ENCODE measurements at regions not wholly inside any gene's neighbourhood (a gene's known extent, or its start where the extent isn't known, plus 50 kb on each side); places are given as distances from the start of the nearest gene placed in this dataset.

DNA sequence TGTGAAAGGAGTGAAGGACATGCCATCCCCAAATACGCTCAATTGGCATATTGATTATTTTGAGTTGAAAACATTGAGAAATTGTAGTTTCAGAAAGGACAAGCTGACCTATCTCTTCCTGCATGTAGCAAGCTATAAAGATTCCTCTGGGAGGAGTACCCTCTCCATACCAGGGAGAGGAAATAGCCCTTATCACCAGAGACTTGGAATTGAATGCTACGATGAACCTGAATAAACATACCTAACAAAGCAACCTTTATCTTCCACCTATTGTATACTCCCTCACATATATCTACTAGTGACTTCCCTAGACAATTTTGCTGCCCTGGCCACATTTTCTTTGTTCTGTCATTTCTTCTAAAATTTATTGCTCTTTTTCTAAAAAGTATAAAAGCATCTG, 150.2 kb upstream of the EEPD1 start:
- 68 to 72% methylated on average over 2 of the region's 2 CpGs for WGBS, 2 donors
- ATAC-seq (ENCODE audit: low FRiP score in 2 of 2) = no peak

GRCh38 chr7:36003343-36003742, 149.7 kb upstream of the EEPD1 start:
- Histone ChIP-seq H3K27ac (no peak overlapping the region), H3K27me3 (no peaks in the 10 kb centered on the region), H3K4me1 (peaks cover 0 to 5% (median 0%) of the 10 kb centered on the region in 4 donors), H3K9me3 (no peaks in the 10 kb centered on the region), H3K36me3 (no peaks in the 10 kb centered on the region), H3K4me3 (no peak overlapping the region)
- 100% methylated on average over 1 of the region's 1 CpG for WGBS, 2 donors
- DNase-seq (no peak), ATAC-seq (ENCODE audit: low FRiP score in 2 of 2) (no peak)
- TF ChIP-seq EP300 (IDR thresholded peaks at IDR 0.05) (no peak), POLR2AphosphoS5 (IDR thresholded peaks at IDR 0.05) (no peak), POLR2A (IDR thresholded peaks at IDR 0.05) (no peak), CTCF (IDR thresholded peaks at IDR 0.05) (no peak)

More for the DNA sequence above, 150.2 kb upstream of the EEPD1 start:
- no peaks in the 10 kb centered on the region for H3K9me3 ChIP-seq
- no peak overlapping the region for H3K27ac ChIP-seq
- no peak for TF ChIP-seq POLR2A (IDR thresholded peaks at IDR 0.05)
- no peak for TF ChIP-seq CTCF (IDR thresholded peaks at IDR 0.05)
- no peak for TF ChIP-seq POLR2AphosphoS5 (IDR thresholded peaks at IDR 0.05)
- TF ChIP-seq EP300 (IDR thresholded peaks at IDR 0.05) = no peak
- no peak overlapping the region for H3K4me3 ChIP-seq
- H3K4me1 ChIP-seq = peaks cover 0 to 5% (median 0%) of the 10 kb centered on the region in 4 donors
- H3K27me3 ChIP-seq = no peaks in the 10 kb centered on the region
- no peaks in the 10 kb centered on the region for H3K36me3 ChIP-seq
- DNase-seq = no peak

DNA sequence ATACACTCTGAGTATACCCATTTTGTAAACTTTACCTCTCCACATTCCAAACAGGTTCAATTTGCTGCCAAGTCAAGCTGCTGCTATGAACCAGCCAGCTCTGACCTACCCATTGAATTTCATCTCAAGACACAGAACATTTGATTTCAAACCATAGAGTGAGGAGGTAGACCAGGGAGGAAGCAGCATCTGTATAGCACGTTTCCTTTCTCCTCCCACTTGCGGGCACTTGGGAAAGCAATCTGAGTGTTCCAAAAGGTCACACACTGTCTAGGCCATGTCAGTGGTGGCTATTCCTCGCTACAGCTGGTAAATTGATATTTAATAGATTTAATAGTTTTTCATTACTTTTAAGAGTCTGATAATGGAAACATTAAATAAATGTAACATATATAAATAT, 147.8 kb upstream of the EEPD1 start:
- WGBS, 2 donors = 42 to 66% methylated on average over 3 of the region's 3 CpGs
- DNase-seq = no peak
- Histone ChIP-seq H3K27me3 (no peaks in the 10 kb centered on the region), H3K36me3 (no peaks in the 10 kb centered on the region), H3K9me3 (no peaks in the 10 kb centered on the region), H3K27ac (no peak overlapping the region), H3K4me3 (no peak overlapping the region), H3K4me1 (peaks cover 0 to 5% (median 0%) of the 10 kb centered on the region in 4 donors)
- no peak for TF ChIP-seq POLR2A (IDR thresholded peaks at IDR 0.05)
- TF ChIP-seq EP300 (IDR thresholded peaks at IDR 0.05) = no peak
- no peak for TF ChIP-seq POLR2AphosphoS5 (IDR thresholded peaks at IDR 0.05)
- TF ChIP-seq CTCF (IDR thresholded peaks at IDR 0.05) = no peak
- no peak for ATAC-seq (ENCODE audit: low FRiP score in 2 of 2)

DNA sequence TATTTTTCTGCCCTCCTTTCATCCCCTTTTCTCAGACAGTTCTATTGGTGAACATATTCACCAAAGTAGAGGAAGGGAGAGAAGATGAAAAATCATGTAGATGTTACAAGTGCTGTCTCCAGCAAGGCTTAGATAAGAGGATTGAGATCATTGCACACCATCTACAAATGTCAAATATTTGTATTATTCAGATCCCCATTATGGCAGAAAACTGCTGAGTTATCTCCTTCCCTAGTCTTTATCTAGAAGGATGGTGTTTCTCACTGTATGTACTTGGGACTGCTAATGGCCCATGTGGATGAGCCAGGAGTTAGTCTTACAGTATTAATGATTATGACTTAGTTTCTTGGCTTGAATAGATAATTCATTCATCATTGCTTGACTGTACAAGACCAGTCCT, 147.2 kb upstream of the EEPD1 start:
- Histone ChIP-seq H3K9me3 (no peaks in the 10 kb centered on the region), H3K36me3 (no peaks in the 10 kb centered on the region), H3K27ac (no peak overlapping the region), H3K4me3 (no peak overlapping the region), H3K4me1 (peaks cover 0 to 5% (median 0%) of the 10 kb centered on the region in 4 donors), H3K27me3 (no peaks in the 10 kb centered on the region)
- DNase-seq = no peak
- ATAC-seq (ENCODE audit: low FRiP score in 2 of 2) = no peak
- TF ChIP-seq EP300 (IDR thresholded peaks at IDR 0.05) = no peak
- no peak for TF ChIP-seq POLR2A (IDR thresholded peaks at IDR 0.05)
- TF ChIP-seq CTCF (IDR thresholded peaks at IDR 0.05) = no peak
- TF ChIP-seq POLR2AphosphoS5 (IDR thresholded peaks at IDR 0.05) = no peak

DNA sequence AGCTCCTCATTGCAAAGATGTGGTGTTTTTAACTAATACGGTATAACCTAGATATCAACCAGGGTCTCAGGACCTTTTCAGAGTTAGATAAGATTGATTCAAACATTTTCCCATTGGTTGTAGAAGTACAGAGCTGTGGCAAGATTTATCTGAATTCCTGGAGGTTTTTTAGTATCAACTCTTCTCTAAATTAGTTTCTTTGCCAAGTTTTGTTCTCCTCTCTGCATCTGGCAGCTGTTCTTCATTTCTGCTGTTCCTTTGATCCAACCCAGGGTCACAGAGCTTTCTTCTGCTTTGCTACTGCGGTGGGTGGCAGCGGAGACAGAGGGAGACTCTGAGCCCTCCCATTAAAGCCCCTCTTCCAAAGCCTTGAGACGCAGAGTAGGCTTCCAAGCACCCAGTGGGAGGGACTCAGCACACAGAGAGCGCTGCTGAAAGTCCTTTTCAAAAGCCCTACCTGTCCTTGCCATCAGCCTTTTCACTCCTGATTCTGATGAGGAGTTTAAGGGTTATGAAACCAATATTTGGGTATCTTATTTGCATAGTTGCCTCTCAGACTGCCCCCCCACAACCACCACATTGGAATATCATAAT, 146.3 kb upstream of the EEPD1 start:
- ATAC-seq (ENCODE audit: low FRiP score in 2 of 2) = no peak
- Histone ChIP-seq H3K4me3 (no peak overlapping the region), H3K4me1 (peaks cover 0 to 5% (median 0%) of the 10 kb centered on the region in 4 donors), H3K9me3 (no peaks in the 10 kb centered on the region), H3K27me3 (no peaks in the 10 kb centered on the region), H3K36me3 (no peaks in the 10 kb centered on the region), H3K27ac (no peak overlapping the region)
- no peak for TF ChIP-seq POLR2A (IDR thresholded peaks at IDR 0.05)
- TF ChIP-seq CTCF (IDR thresholded peaks at IDR 0.05) = no peak
- TF ChIP-seq EP300 (IDR thresholded peaks at IDR 0.05) = no peak
- 84 to 85% methylated on average over 5 of the region's 5 CpGs for WGBS, 2 donors
- no peak for DNase-seq

Data from upper lobe of left lung (tissue), 6 donors.